Epithelial cell of esophagus (primary cell): ENCODE measurements at regions not wholly inside any gene's neighbourhood (a gene's known extent, or its start where the extent isn't known, plus 50 kb on each side); places are given as distances from the start of the nearest gene placed in this dataset.

Source experiments
- DNase-seq: peaks from one replicate; pipeline ENCODE4 v3.0.0; 2010; ENCODE audit warnings: low read depth
- H3K4me3 ChIP-seq: 2 replicates; pipeline ENCODE4 v1.5.1; 2011; ENCODE audit warnings: mild to moderate bottlenecking, low read length, control low read depth
- CTCF ChIP-seq: IDR thresholded peaks from 2 replicates; pipeline ENCODE4 v1.5.1; 2011; ENCODE audit warnings: low read depth, mild to moderate bottlenecking, low read length, control low read depth, inconsistent platforms; ENCODE audit not compliant: insufficient read depth; ENCODE audit errors: missing control alignments

DNA sequence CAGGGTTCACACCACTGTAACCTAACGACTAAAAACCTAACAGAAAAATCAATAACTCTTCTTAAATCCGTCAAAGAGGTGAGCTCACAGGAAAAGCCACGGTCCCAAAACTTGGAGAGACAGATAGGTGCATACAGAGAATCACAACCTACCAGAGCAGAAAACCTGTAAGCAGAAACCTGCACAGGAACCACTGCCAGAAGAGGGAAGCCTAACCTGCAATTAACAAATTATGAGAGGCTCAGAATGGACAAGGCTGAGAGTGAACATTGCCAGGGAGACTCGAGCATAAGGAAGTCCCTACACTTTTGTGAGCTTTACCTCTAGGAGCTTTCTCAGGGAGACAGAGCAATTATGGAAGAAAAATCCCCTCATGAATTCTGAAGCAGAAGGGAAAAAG lies 156.2 kb upstream of the NETO1 start:
- no peak for DNase-seq
- no peak overlapping the region for H3K4me3 ChIP-seq
- no peak for TF ChIP-seq CTCF

- TF ChIP-seq CTCF, result no peak
- H3K4me3 ChIP-seq, result no peak overlapping the region
- DNase-seq, result no peak
Observed at GRCh38 chr18:73009691-73010090, 141.9 kb upstream of the NETO1 start.

GRCh38 chr18:73007915-73008308 lies 140.1 kb upstream of the NETO1 start:
- no peak for TF ChIP-seq CTCF
- no peak for DNase-seq
- no peak overlapping the region for H3K4me3 ChIP-seq

GRCh38 chr18:73007195-73007914 lies 139.6 kb upstream of the NETO1 start:
- no peak for TF ChIP-seq CTCF
- H3K4me3 ChIP-seq, result no peak overlapping the region
- peak; percentile 71 for DNase-seq

DNA sequence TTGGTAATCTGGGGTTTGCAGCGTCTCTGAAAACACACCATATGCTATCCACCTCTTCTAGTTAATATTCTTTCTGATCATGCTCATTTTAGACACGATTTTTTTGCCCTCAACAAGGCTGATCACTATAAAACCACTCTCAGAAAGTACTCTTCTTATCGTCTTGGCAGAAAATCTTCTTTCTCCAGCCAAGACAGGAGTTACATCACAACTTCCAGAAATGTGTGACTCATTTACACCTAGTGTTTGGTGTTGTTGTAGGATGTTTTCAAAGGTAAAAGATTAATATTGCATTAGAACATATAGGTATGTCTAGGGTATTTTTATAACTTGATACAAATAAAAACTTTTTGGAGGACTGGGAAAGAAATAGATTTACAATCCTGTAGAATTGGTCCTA lies 138.5 kb upstream of the NETO1 start:
- TF ChIP-seq CTCF, result no peak
- H3K4me3 ChIP-seq, result no peak overlapping the region
- peak; percentile 71 for DNase-seq

DNA sequence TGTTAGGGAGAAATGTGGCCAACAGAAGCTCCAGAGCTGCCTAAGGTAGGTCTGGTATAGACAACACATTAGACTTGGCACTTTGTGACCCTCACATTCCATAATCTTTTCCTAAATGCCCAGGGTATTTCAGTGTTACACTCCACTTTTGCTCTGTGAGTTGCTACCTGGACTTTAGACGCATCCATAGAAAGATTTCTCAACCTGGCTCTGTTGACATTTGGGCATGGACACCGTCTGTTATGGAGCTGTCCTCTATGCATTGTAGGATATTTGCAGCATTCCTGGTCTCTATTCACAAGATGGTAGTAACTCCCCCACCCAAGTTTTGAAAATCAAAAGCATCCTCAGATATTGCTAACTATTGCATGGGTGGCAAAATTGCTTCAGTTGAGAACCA lies 136.5 kb upstream of the NETO1 start:
- no peak for DNase-seq
- H3K4me3 ChIP-seq, result no peak overlapping the region
- no peak for TF ChIP-seq CTCF

GRCh38 chr18:72999971-73000607 lies 132.3 kb upstream of the NETO1 start:
- no peak overlapping the region for H3K4me3 ChIP-seq
- TF ChIP-seq CTCF, result no peak
- peak; percentile 58 for DNase-seq
